ENCODE measurements at regions not wholly inside any gene's neighbourhood (a gene's known extent, or its start where the extent isn't known, plus 50 kb on each side); places are given as distances from the start of the nearest gene placed in this dataset.
"Not testable (repeated sequence)": the region's sequence is repeated elsewhere in the genome, so short reads cannot be mapped to it uniquely, and the experiment has no call there.

GRCh38 chr5:117769877-117770276, 1195.3 kb upstream of the SEMA6A start:
- DNase-seq: no peak

GRCh38 chr5:117763271-117763670, 1188.6 kb upstream of the SEMA6A start:
- no peak for DNase-seq

GRCh38 chr5:117761186-117761585, 1186.6 kb upstream of the SEMA6A start:
- no peak for DNase-seq

- no peak for DNase-seq
Observed at GRCh38 chr5:117759849-117760499, 1185.4 kb upstream of the SEMA6A start.

- DNase-seq: no peak
Observed at GRCh38 chr5:117752403-117752802, 1177.8 kb upstream of the SEMA6A start.

GRCh38 chr5:117748336-117748735, 1173.7 kb upstream of the SEMA6A start:
- no peak for DNase-seq

GRCh38 chr5:117743337-117743736, 1168.7 kb upstream of the SEMA6A start:
- no peak for DNase-seq

- no peak for DNase-seq
Observed at GRCh38 chr5:117741655-117742206, 1167.1 kb upstream of the SEMA6A start.

- DNase-seq: no peak
Observed at GRCh38 chr5:117740268-117740667, 1165.6 kb upstream of the SEMA6A start.

- no peak for DNase-seq
Observed at GRCh38 chr5:117738571-117738970, 1163.9 kb upstream of the SEMA6A start.

GRCh38 chr5:117736698-117737097, 1162.1 kb upstream of the SEMA6A start:
- no peak for DNase-seq

GRCh38 chr5:117734056-117734455, 1159.4 kb upstream of the SEMA6A start:
- no peak for DNase-seq

GRCh38 chr5:117733051-117733450, 1158.4 kb upstream of the SEMA6A start:
- no peak for DNase-seq

GRCh38 chr5:117732264-117732663, 1157.6 kb upstream of the SEMA6A start:
- DNase-seq: no peak

- DNase-seq: no peak
Observed at GRCh38 chr5:117731446-117731845, 1156.8 kb upstream of the SEMA6A start.

GRCh38 chr5:117720784-117721183, 1146.2 kb upstream of the SEMA6A start:
- not testable (repeated sequence) for DNase-seq

GRCh38 chr5:117719413-117719812, 1144.8 kb upstream of the SEMA6A start:
- DNase-seq: no peak

- DNase-seq: no peak
Observed at GRCh38 chr5:117713585-117714198, 1139.1 kb upstream of the SEMA6A start.

- no peak for DNase-seq
Observed at GRCh38 chr5:117701062-117701461, 1126.4 kb upstream of the SEMA6A start.

GRCh38 chr5:117692606-117693005, 1118.0 kb upstream of the SEMA6A start:
- no peak for DNase-seq

GRCh38 chr5:117691081-117691870, 1116.7 kb upstream of the SEMA6A start:
- DNase-seq: no peak

- no peak for DNase-seq
Observed at GRCh38 chr5:117690612-117691011, 1116.0 kb upstream of the SEMA6A start.

GRCh38 chr5:117686926-117687325, 1112.3 kb upstream of the SEMA6A start:
- DNase-seq: no peak

GRCh38 chr5:117682416-117682815, 1107.8 kb upstream of the SEMA6A start:
- no peak for DNase-seq

Measured in NCI-H748 treated with DMSO at 0.1 percent for 48 hours (cell line).